ENCODE measurements at regions not wholly inside any gene's neighbourhood (a gene's known extent, or its start where the extent isn't known, plus 50 kb on each side); places are given as distances from the start of the nearest gene placed in this dataset.
A peak's percentile ranks its signal among the peaks of the same experiment; 100 is the strongest.

- ChIA-PET POLR2A (no interaction called here), CTCF (no interaction called here)
- H3K4me3 ChIP-seq (replicated peaks in 1 of 3; ENCODE audit: insufficient read depth in 1 of 3, low read depth in 1 of 3, low read length in 3 of 3): no peak overlapping the region
- H4K20me1 ChIP-seq (replicated peaks; ENCODE audit: control insufficient read depth, extremely low read depth, insufficient read depth, low read length): no peaks in the 10 kb centered on the region
- H3K9me3 ChIP-seq (replicated peaks; ENCODE audit: control insufficient read depth, insufficient read depth, low read length): no peaks in the 10 kb centered on the region
- H3K36me3 ChIP-seq (ENCODE audit: control insufficient read depth in 2 of 2, extremely low read depth in 1 of 2, insufficient read depth in 2 of 2, low read length in 2 of 2): no peaks in the 10 kb centered on the region
- H3K9me1 ChIP-seq (replicated peaks; ENCODE audit: control insufficient read depth, extremely low read depth, insufficient read depth, low read length): no peaks in the 10 kb centered on the region
- dilution Hi-C loops (cut with MboI; ENCODE audit: extremely low pct_ligation_motif_present, low sequenced_read_pairs) (no loop called here), intact Hi-C loops (cut with micrococcal nuclease) (no loop called here)
- TF ChIP-seq FOS (IDR thresholded peaks at IDR 0.05; ENCODE audit: borderline replicate concordance, insufficient read depth, low read length) (no peak), GATA2 (IDR thresholded peaks at IDR 0.05; ENCODE audit: insufficient read depth, insufficient read length, low read depth, low read length) (no peak), POLR2A (IDR thresholded peaks at IDR 0.05; ENCODE audit: low read depth, low read length) (no peak), CTCF (IDR thresholded peaks at IDR 0.05; ENCODE audit: extremely low read depth in 1 of 2, insufficient read depth in 1 of 2, low read depth in 1 of 2, low read length in 2 of 2) (no peak), MYC (IDR thresholded peaks at IDR 0.05; ENCODE audit: low read depth, low read length) (no peak), EZH2 (IDR thresholded peaks at IDR 0.05; ENCODE audit: borderline replicate concordance, low read depth, low read length, severe bottlenecking) (no peak), POLR2AphosphoS5 (IDR thresholded peaks at IDR 0.05; ENCODE audit: insufficient read depth, low read depth, low read length) (no peak), JUN (IDR thresholded peaks at IDR 0.05; ENCODE audit: borderline replicate concordance, insufficient read depth, insufficient read length, low read depth) (no peak), MAX (IDR thresholded peaks at IDR 0.05; ENCODE audit: insufficient read depth, insufficient read length) (no peak)
- no peak overlapping the region for H3K4me2 ChIP-seq (ENCODE audit: insufficient read depth, low read length)
- no peak overlapping the region for H3K27ac ChIP-seq (ENCODE audit: insufficient read depth, low read depth, low read length)
- no peaks in the 10 kb centered on the region for H3K79me2 ChIP-seq (ENCODE audit: control insufficient read depth, insufficient read depth, low read length)
- peaks cover 13% of the 10 kb centered on the region for H3K4me1 ChIP-seq (ENCODE audit: control insufficient read depth, extremely low read depth, insufficient read depth, low read length)
- H3K27me3 ChIP-seq (ENCODE audit: control insufficient read depth in 2 of 2, insufficient read depth in 2 of 2, low read length in 2 of 2): no peaks in the 10 kb centered on the region
- H3K9ac ChIP-seq (replicated peaks; ENCODE audit: extremely low read depth, insufficient read depth, low read length): no peak overlapping the region
- peak; percentile 62 for DNase-seq (ENCODE audit: low read depth, low spot score)
- BruUV-seq (replicated peaks): no TSS peak
- no peak overlapping the region for H2AFZ ChIP-seq (ENCODE audit: low read depth, low read length)
- FAIRE-seq: no peak
These were observed 474.1 kb upstream of the KCNMB2 start for GRCh38 chr3:178062126-178062525.
